ENCODE measurements at regions not wholly inside any gene's neighbourhood (a gene's known extent, or its start where the extent isn't known, plus 50 kb on each side); places are given as distances from the start of the nearest gene placed in this dataset.

GRCh38 chr1:218953386-218953785, 220.3 kb upstream of the LYPLAL1 start:
- TF ChIP-seq ZBTB40 (IDR thresholded peaks at IDR 0.05) (no peak), ZBTB40 (CRISPR knock-in tag; IDR thresholded peaks at IDR 0.05) (no peak), CTCF (IDR thresholded peaks at IDR 0.05 in 2 of 3, conservative IDR thresholded peaks at IDR 0.05 in 1 of 3; ENCODE audit: insufficient read depth in 2 of 3, low read depth in 1 of 3, low read length in 3 of 3) (no peak), TEAD2 (tag; IDR thresholded peaks at IDR 0.05) (no peak)
